ENCODE measurements at regions not wholly inside any gene's neighbourhood (a gene's known extent, or its start where the extent isn't known, plus 50 kb on each side); places are given as distances from the start of the nearest gene placed in this dataset.

DNA sequence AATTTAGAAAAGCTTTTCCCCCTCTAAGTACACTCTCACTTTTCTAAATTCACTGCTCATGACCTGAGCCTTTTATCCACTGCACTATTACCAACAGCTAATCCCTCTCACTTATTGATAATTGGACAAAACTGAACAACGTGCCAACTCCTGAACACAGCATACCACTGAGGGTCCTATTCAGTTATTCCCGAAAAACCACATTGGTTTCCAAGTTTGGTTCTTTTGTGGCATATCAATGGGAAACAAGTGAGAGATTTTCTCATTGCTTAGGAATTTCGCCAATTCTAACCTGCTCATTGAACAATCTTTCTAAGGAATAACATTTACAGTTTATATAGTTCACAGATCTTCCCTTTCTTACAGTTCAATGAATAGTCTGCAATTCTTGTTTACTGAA is 977.4 kb downstream of the TMEM182 start:
- Histone ChIP-seq H3K23me2 (ENCODE audit: low read depth, low read length) (no peaks in the 10 kb centered on the region), H3K9me3 (ENCODE audit: insufficient read depth in 2 of 2, low read depth in 1 of 2, low read length in 1 of 2) (no peaks in the 10 kb centered on the region), H2BK20ac (ENCODE audit: low read length) (no peak overlapping the region), H4K5ac (ENCODE audit: insufficient read length, low read depth, low read length) (no peak overlapping the region), H4K91ac (replicated peaks; ENCODE audit: insufficient read length, low read length) (no peak overlapping the region), H3K14ac (ENCODE audit: insufficient read length) (no peak overlapping the region), H2AFZ (ENCODE audit: low read length) (no peak overlapping the region), H3K27me3 (replicated peaks in 1 of 4; ENCODE audit: control insufficient read depth in 3 of 4, extremely low read depth in 1 of 4, insufficient read depth in 3 of 4, low read length in 3 of 4) (no peaks in the 10 kb centered on the region), H3K4me3 (ENCODE audit: extremely low read depth in 1 of 4, insufficient read depth in 2 of 4, low read depth in 3 of 4, low read length in 4 of 4) (no peak overlapping the region), H3K79me2 (ENCODE audit: control insufficient read depth in 1 of 2, insufficient read depth in 2 of 2, low read length in 2 of 2) (no peaks in the 10 kb centered on the region), H3K4me2 (ENCODE audit: insufficient read depth in 1 of 2, low read depth in 2 of 2, low read length in 2 of 2) (no peak overlapping the region), H2BK15ac (ENCODE audit: low read length) (no peak overlapping the region), H2BK5ac (ENCODE audit: low read depth, low read length) (no peak overlapping the region), H3K9ac (replicated peaks in 1 of 4; ENCODE audit: extremely low read depth in 1 of 4, low read depth in 3 of 4, low read length in 3 of 4) (no peak overlapping the region), H4K20me1 (replicated peaks in 1 of 2; ENCODE audit: control insufficient read depth in 1 of 2, insufficient read depth in 2 of 2, low read length in 2 of 2) (peaks cover 0 to 2% of the 10 kb centered on the region in 2 experiments), H3K36me3 (ENCODE audit: control insufficient read depth in 2 of 4, insufficient read depth in 4 of 4, low read length in 3 of 4) (no peaks in the 10 kb centered on the region), H4K8ac (ENCODE audit: extremely low read depth, insufficient read depth, low read length) (no peak overlapping the region), H2BK120ac (replicated peaks; ENCODE audit: low read depth, low read length) (no peak overlapping the region), H3K56ac (replicated peaks; ENCODE audit: insufficient read length, low read depth, low read length) (no peak overlapping the region), H2AK5ac (ENCODE audit: low read depth, low read length) (no peak overlapping the region), H2BK12ac (ENCODE audit: low read depth, low read length) (no peak overlapping the region), H3K23ac (ENCODE audit: insufficient read length) (no peak overlapping the region), H3K27ac (ENCODE audit: low read depth, low read length) (no peak overlapping the region), H3K79me1 (ENCODE audit: low read depth, low read length) (no peaks in the 10 kb centered on the region), H3K4ac (replicated peaks; ENCODE audit: insufficient read length, low read depth, low read length) (no peak overlapping the region), H3K18ac (ENCODE audit: extremely low read depth, low read length) (no peak overlapping the region), H3K4me1 (replicated peaks in 1 of 4; ENCODE audit: control insufficient read depth in 3 of 4, insufficient read depth in 4 of 4, low read length in 3 of 4) (no peaks in the 10 kb centered on the region)
- DNase-seq (ENCODE audit: low read depth in 1 of 2, low spot score in 2 of 2): no peak
- ChIA-PET POLR2A (ENCODE audit: partially characterized antibody) (no interaction called here), CTCF (ENCODE audit: partially characterized antibody) (no interaction called here)
- no peak for FAIRE-seq
- WGBS, 2 experiments (ENCODE audit: extremely low coverage in 1 of 2, insufficient coverage in 1 of 2, insufficient read length in 1 of 2, insufficient replicate concordance in 2 of 2, low coverage in 1 of 2, low lambda C conversion rate in 2 of 2, missing lambda C conversion rate in 1 of 2): 81% methylated on average over 3 of the region's 3 CpGs; no CpG with 5 or more reads in 1 of the 2 experiments
- TF ChIP-seq YY1 (IDR thresholded peaks at IDR 0.05; ENCODE audit: low read depth, low read length) (no peak), KDM4A (IDR thresholded peaks at IDR 0.05; ENCODE audit: low read depth, low read length, severe bottlenecking) (no peak), POU5F1 (IDR thresholded peaks at IDR 0.05; ENCODE audit: low read depth, low read length) (no peak), CBX5 (IDR thresholded peaks at IDR 0.05; ENCODE audit: low read depth, low read length) (no peak)

Data from H1 (cell line).